HL-60 (cell line): ENCODE measurements at regions not wholly inside any gene's neighbourhood (a gene's known extent, or its start where the extent isn't known, plus 50 kb on each side); places are given as distances from the start of the nearest gene placed in this dataset.

ENCODE experiments used
- CTCF ChIP-seq: IDR thresholded peaks from one replicate; pipeline ENCODE4 v1.5.1; 2011; ENCODE audit warnings: low read length, control low read depth, inconsistent platforms; ENCODE audit not compliant: insufficient read depth
- GABPA ChIP-seq: IDR thresholded peaks from 2 replicates; pipeline ENCODE4 v1.6.1; 2012; ENCODE audit warnings: low read depth
- POLR2AphosphoS5 ChIP-seq: IDR thresholded peaks from 2 replicates; pipeline ENCODE4 v1.6.1; 2012; ENCODE audit warnings: low read depth
- SPI1 ChIP-seq: IDR thresholded peaks from 2 replicates; pipeline ENCODE4 v1.6.1; 2012; ENCODE audit warnings: low read depth, mild to moderate bottlenecking, borderline replicate concordance
- TF ChIP-seq, protein P1 (sequence below): IDR thresholded peaks from 2 replicates; pipeline ENCODE4 v1.6.1; 2012; ENCODE audit warnings: low read depth; ENCODE audit not compliant: insufficient replicate concordance

DNA sequence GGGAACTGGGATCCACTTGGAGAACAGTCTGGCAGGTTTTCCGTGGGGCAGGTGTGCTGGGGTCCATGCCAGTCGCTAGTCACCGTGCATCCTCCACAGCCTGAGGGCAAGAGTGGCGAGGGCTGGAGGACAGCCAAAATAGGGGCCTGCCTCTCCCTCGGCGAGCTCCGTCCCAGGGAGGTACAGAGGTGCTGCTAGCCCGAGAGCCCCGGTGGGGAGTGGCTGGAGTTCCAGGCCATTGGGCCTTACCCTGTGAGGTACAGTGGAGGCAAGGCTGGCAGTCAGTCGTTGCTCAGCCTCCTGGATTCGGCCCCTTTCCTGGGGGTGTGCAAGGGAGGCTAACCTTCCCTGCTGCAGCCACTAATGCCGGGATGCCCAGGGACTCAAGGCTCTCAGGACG lies 406.6 kb downstream of the CMPK2 start:
- TF ChIP-seq CTCF (no peak), POLR2AphosphoS5 (no peak), GABPA (no peak), SPI1 (no peak)
- TF ChIP-seq, protein P1, sequence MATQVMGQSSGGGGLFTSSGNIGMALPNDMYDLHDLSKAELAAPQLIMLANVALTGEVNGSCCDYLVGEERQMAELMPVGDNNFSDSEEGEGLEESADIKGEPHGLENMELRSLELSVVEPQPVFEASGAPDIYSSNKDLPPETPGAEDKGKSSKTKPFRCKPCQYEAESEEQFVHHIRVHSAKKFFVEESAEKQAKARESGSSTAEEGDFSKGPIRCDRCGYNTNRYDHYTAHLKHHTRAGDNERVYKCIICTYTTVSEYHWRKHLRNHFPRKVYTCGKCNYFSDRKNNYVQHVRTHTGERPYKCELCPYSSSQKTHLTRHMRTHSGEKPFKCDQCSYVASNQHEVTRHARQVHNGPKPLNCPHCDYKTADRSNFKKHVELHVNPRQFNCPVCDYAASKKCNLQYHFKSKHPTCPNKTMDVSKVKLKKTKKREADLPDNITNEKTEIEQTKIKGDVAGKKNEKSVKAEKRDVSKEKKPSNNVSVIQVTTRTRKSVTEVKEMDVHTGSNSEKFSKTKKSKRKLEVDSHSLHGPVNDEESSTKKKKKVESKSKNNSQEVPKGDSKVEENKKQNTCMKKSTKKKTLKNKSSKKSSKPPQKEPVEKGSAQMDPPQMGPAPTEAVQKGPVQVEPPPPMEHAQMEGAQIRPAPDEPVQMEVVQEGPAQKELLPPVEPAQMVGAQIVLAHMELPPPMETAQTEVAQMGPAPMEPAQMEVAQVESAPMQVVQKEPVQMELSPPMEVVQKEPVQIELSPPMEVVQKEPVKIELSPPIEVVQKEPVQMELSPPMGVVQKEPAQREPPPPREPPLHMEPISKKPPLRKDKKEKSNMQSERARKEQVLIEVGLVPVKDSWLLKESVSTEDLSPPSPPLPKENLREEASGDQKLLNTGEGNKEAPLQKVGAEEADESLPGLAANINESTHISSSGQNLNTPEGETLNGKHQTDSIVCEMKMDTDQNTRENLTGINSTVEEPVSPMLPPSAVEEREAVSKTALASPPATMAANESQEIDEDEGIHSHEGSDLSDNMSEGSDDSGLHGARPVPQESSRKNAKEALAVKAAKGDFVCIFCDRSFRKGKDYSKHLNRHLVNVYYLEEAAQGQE: no peak
